ENCODE measurements at regions not wholly inside any gene's neighbourhood (a gene's known extent, or its start where the extent isn't known, plus 50 kb on each side); places are given as distances from the start of the nearest gene placed in this dataset.

DNA sequence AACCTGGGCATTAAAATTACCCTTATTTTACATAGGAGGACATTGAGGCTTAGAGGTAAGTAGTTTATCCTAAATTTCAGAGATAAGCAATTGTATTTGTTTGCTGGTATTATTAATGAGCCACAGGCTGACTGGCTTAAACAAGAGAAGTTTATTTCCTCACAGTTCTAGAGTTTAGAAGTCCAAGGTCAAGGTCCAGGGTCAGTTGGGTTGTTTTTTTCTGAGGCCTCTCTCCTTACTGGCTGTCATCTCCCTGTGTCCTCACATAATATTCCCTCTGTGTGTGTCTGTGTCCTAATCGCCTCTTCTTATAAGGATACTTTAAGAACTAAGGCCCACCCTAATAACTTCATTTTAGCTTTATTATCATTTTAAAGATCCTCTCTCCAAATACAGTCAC, 294.9 kb upstream of the ATP5MC3 start:
- no peak overlapping the region for H2AFZ ChIP-seq (ENCODE audit: low read depth, low read length)
- H3K4me2 ChIP-seq (ENCODE audit: insufficient read depth, low read length): no peak overlapping the region
- no peaks in the 10 kb centered on the region for H3K79me2 ChIP-seq (ENCODE audit: control insufficient read depth, insufficient read depth, low read length)
- no peak overlapping the region for H3K27ac ChIP-seq (ENCODE audit: insufficient read depth, low read depth, low read length)
- no peak overlapping the region for H3K4me3 ChIP-seq (replicated peaks in 1 of 3; ENCODE audit: insufficient read depth in 1 of 3, low read depth in 1 of 3, low read length in 3 of 3)
- dilution Hi-C loops (cut with MboI; ENCODE audit: extremely low pct_ligation_motif_present, low sequenced_read_pairs) (no loop called here), intact Hi-C loops (cut with micrococcal nuclease) (no loop called here)
- BruUV-seq (replicated peaks): no TSS peak
- ChIA-PET CTCF (no interaction called here), POLR2A (no interaction called here)
- no peak for TF ChIP-seq POLR2AphosphoS5 (IDR thresholded peaks at IDR 0.05; ENCODE audit: insufficient read depth, low read depth, low read length)
- TF ChIP-seq EZH2 (IDR thresholded peaks at IDR 0.05; ENCODE audit: borderline replicate concordance, low read depth, low read length, severe bottlenecking): no peak
- no peak for TF ChIP-seq FOS (IDR thresholded peaks at IDR 0.05; ENCODE audit: borderline replicate concordance, insufficient read depth, low read length)
- TF ChIP-seq POLR2A (IDR thresholded peaks at IDR 0.05; ENCODE audit: low read depth, low read length): no peak
- TF ChIP-seq GATA2 (IDR thresholded peaks at IDR 0.05; ENCODE audit: insufficient read depth, insufficient read length, low read depth, low read length): no peak
- no peak for TF ChIP-seq CTCF (IDR thresholded peaks at IDR 0.05; ENCODE audit: extremely low read depth in 1 of 2, insufficient read depth in 1 of 2, low read depth in 1 of 2, low read length in 2 of 2)
- TF ChIP-seq MYC (IDR thresholded peaks at IDR 0.05; ENCODE audit: low read depth, low read length): no peak
- TF ChIP-seq, protein P1, sequence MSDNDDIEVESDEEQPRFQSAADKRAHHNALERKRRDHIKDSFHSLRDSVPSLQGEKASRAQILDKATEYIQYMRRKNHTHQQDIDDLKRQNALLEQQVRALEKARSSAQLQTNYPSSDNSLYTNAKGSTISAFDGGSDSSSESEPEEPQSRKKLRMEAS (IDR thresholded peaks at IDR 0.05; ENCODE audit: insufficient read depth, insufficient read length): no peak
- TF ChIP-seq JUN (IDR thresholded peaks at IDR 0.05; ENCODE audit: borderline replicate concordance, insufficient read depth, insufficient read length, low read depth): no peak
- FAIRE-seq (no peak), DNase-seq (ENCODE audit: low read depth, low spot score) (no peak)
- H3K36me3 ChIP-seq (ENCODE audit: control insufficient read depth in 2 of 2, extremely low read depth in 1 of 2, insufficient read depth in 2 of 2, low read length in 2 of 2): no peaks in the 10 kb centered on the region
- no peaks in the 10 kb centered on the region for H4K20me1 ChIP-seq (replicated peaks; ENCODE audit: control insufficient read depth, extremely low read depth, insufficient read depth, low read length)
- no peaks in the 10 kb centered on the region for H3K27me3 ChIP-seq (ENCODE audit: control insufficient read depth in 2 of 2, insufficient read depth in 2 of 2, low read length in 2 of 2)
- no peaks in the 10 kb centered on the region for H3K9me1 ChIP-seq (replicated peaks; ENCODE audit: control insufficient read depth, extremely low read depth, insufficient read depth, low read length)
- H3K9ac ChIP-seq (replicated peaks; ENCODE audit: extremely low read depth, insufficient read depth, low read length): no peak overlapping the region
- H3K9me3 ChIP-seq (replicated peaks; ENCODE audit: control insufficient read depth, insufficient read depth, low read length): no peaks in the 10 kb centered on the region
- H3K4me1 ChIP-seq (ENCODE audit: control insufficient read depth, extremely low read depth, insufficient read depth, low read length): no peaks in the 10 kb centered on the region

All from endothelial cell of umbilical vein (primary cell).